K562 (cell line): ENCODE measurements at regions not wholly inside any gene's neighbourhood (a gene's known extent, or its start where the extent isn't known, plus 50 kb on each side); places are given as distances from the start of the nearest gene placed in this dataset.

ENCODE experiments used
- BDP1 ChIP-seq: IDR thresholded peaks from 3 replicates; pipeline ENCODE4 v1.6.1; 2011; ENCODE audit not compliant: insufficient read length, insufficient read depth
- BRCA1 ChIP-seq, 2 experiments: fragments of 450-650 bp in 1 of 2; sonication (generic) in 1 of 2; formaldehyde crosslinking in 1 of 2; IDR thresholded peaks; 2 replicates each; pipeline versions ENCODE4 v1.5.0 to v1.6.1; 2017 to 2020; ENCODE audit warnings: mild to moderate bottlenecking in 1 of 2, missing genetic modification reagents in 1 of 2
- CEBPB ChIP-seq: fragments of 450-650 bp; IDR thresholded peaks from 2 replicates; pipeline ENCODE4 v1.6.1; 2016; ENCODE audit warnings: missing genetic modification characterization, missing compliant biosample characterization
- CTCF ChIP-seq, 3 experiments: IDR thresholded peaks in 2 of 3; conservative IDR thresholded peaks in 1 of 3; 2 replicates each; pipeline ENCODE4 v1.5.1; 2011 to 2012; ENCODE audit warnings: low read length in 3 of 3, mild to moderate bottlenecking in 3 of 3, control low read depth in 2 of 3, improper control_type of control experiment in 1 of 3, inconsistent platforms in 1 of 3, low read depth in 1 of 3, mixed read lengths in 1 of 3, moderate library complexity in 1 of 3; ENCODE audit not compliant: insufficient read depth in 2 of 3
- JUNB ChIP-seq: fragments of 450-650 bp; formaldehyde crosslinking; conservative IDR thresholded peaks from 2 replicates; pipeline ENCODE4 v1.4.0; 2020; ENCODE audit warnings: mild to moderate bottlenecking
- MAFK ChIP-seq: IDR thresholded peaks from 2 replicates; pipeline ENCODE4 v1.6.1; 2011; ENCODE audit warnings: low read length, improper control_type of control experiment
- NONO ChIP-seq, 2 experiments: fragments of 200-400 bp in 1 of 2; fragments of 450-650 bp in 1 of 2; formaldehyde crosslinking in 1 of 2; IDR thresholded peaks; 2 replicates each; pipeline ENCODE4 v1.6.1; 2017; ENCODE audit warnings: low read depth in 2 of 2, mild to moderate bottlenecking in 2 of 2, moderate library complexity in 2 of 2, low read length in 1 of 2
- POLR2A ChIP-seq: fragments of 450-650 bp; conservative IDR thresholded peaks from 2 replicates; pipeline ENCODE4 v1.6.1; 2016
- POLR2AphosphoS2 ChIP-seq: IDR thresholded peaks from 2 replicates; pipeline ENCODE4 v1.6.1; 2012; ENCODE audit warnings: low read length, improper control_type of control experiment
- POU5F1 ChIP-seq: fragments of 150-350 bp; IDR thresholded peaks from 2 replicates; pipeline ENCODE4 v1.6.1; 2014; ENCODE audit warnings: borderline replicate concordance, low read length, low read depth, mild to moderate bottlenecking; ENCODE audit not compliant: partially characterized antibody
- SMC3 ChIP-seq: conservative IDR thresholded peaks from 2 replicates; pipeline ENCODE4 v1.6.1; 2011; ENCODE audit warnings: low read depth, low read length, improper control_type of control experiment; ENCODE audit not compliant: insufficient read depth
- ZKSCAN3 ChIP-seq: fragments of 250-450 bp; sonication (Bioruptor Pico); IDR thresholded peaks from 2 replicates; pipeline ENCODE4 v1.4.0; 2020

- TF ChIP-seq JUNB (CRISPR knock-in tag) (no peak), POU5F1 (no peak), BRCA1 (IDR thresholded peaks at IDR 0.05) (no peak), BRCA1 (CRISPR knock-in tag; IDR thresholded peaks at IDR 0.05) (no peak), CTCF (IDR thresholded peaks at IDR 0.05 in 2 of 3, conservative IDR thresholded peaks at IDR 0.05 in 1 of 3; ENCODE audit: insufficient read depth in 2 of 3, low read depth in 1 of 3, low read length in 3 of 3) (no peak), POLR2AphosphoS2 (no peak), CEBPB (no peak), MAFK (no peak), NONO (IDR thresholded peaks at IDR 0.05; ENCODE audit: low read depth in 2 of 2, low read length in 1 of 2) (no peak), SMC3 (no peak), ZKSCAN3 (CRISPR knock-in tag) (no peak), POLR2A (no peak), BDP1 (no peak)
Observed at GRCh38 chr12:109655578-109655977, 58.0 kb upstream of the FAM222A start.
